ENCODE measurements at regions not wholly inside any gene's neighbourhood (a gene's known extent, or its start where the extent isn't known, plus 50 kb on each side); places are given as distances from the start of the nearest gene placed in this dataset.

DNA sequence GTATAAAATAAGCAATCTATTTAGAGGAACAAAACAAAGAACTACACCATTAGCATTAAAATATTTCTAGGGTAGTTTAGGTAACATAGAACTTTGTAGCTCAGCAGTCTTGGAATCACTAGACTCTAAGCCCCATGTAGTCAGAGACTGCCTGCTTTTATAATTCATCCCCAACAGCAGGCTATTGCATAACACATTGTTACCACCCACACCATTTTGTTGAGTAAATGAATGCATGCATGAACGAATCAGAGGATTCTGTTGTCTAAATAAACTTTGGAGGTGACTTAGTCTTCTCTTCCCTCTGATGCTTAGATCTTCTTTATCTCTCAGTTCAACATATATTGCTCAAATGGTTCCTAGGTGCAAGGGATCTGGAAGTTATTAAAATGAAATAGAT, 167.6 kb upstream of the TNP1 start:
- TF ChIP-seq, protein P1, sequence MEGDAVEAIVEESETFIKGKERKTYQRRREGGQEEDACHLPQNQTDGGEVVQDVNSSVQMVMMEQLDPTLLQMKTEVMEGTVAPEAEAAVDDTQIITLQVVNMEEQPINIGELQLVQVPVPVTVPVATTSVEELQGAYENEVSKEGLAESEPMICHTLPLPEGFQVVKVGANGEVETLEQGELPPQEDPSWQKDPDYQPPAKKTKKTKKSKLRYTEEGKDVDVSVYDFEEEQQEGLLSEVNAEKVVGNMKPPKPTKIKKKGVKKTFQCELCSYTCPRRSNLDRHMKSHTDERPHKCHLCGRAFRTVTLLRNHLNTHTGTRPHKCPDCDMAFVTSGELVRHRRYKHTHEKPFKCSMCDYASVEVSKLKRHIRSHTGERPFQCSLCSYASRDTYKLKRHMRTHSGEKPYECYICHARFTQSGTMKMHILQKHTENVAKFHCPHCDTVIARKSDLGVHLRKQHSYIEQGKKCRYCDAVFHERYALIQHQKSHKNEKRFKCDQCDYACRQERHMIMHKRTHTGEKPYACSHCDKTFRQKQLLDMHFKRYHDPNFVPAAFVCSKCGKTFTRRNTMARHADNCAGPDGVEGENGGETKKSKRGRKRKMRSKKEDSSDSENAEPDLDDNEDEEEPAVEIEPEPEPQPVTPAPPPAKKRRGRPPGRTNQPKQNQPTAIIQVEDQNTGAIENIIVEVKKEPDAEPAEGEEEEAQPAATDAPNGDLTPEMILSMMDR (IDR thresholded peaks at IDR 0.05), result no peak
- no peak for TF ChIP-seq POLR2A (IDR thresholded peaks at IDR 0.05)
- TF ChIP-seq POLR2AphosphoS5 (IDR thresholded peaks at IDR 0.05), result no peak
- TF ChIP-seq EP300 (IDR thresholded peaks at IDR 0.05), result no peak
